Brain microvascular endothelial cell (primary cell): ENCODE measurements at regions not wholly inside any gene's neighbourhood (a gene's known extent, or its start where the extent isn't known, plus 50 kb on each side); places are given as distances from the start of the nearest gene placed in this dataset.
A peak's percentile ranks its signal among the peaks of the same experiment; 100 is the strongest.
"Not testable (repeated sequence)": the region's sequence is repeated elsewhere in the genome, so short reads cannot be mapped to it uniquely, and the experiment has no call there.

ENCODE experiments used
- DNase-seq: peaks from one replicate; pipeline ENCODE4 v3.0.0-alpha.2; 2020
- H3K27ac ChIP-seq: fragments of 250-450 bp; sonication (Bioruptor Pico); 2 replicates; pipeline ENCODE4 v1.5.1; 2020; ENCODE audit warnings: mild to moderate bottlenecking, moderate library complexity
- H3K27me3 ChIP-seq: fragments of 250-450 bp; sonication (Bioruptor Pico); replicated peaks from 2 replicates; pipeline ENCODE4 v1.5.1; 2020; ENCODE audit warnings: mild to moderate bottlenecking
- H3K36me3 ChIP-seq: fragments of 250-450 bp; sonication (Bioruptor Pico); replicated peaks from 2 replicates; pipeline ENCODE4 v1.5.1; 2020; ENCODE audit warnings: mild to moderate bottlenecking
- H3K4me3 ChIP-seq: 2 replicates; pipeline ENCODE4 v1.5.1; 2011; ENCODE audit warnings: low read depth, mild to moderate bottlenecking, control low read depth, low read length, moderate library complexity
- in situ Hi-C: cut with HindIII; loops from 2 replicates; pipeline ENCODE4 v1.10.0; 2017; ENCODE audit warnings: low sequenced_read_pairs, low pct_ligation_motif_present
- TF ChIP-seq, protein P1 (sequence below): IDR thresholded peaks from 2 replicates; pipeline ENCODE4 v1.5.1; 2011; ENCODE audit warnings: low read depth, mild to moderate bottlenecking, moderate library complexity, low read length, control low read depth, inconsistent platforms; ENCODE audit errors: missing control alignments

DNA sequence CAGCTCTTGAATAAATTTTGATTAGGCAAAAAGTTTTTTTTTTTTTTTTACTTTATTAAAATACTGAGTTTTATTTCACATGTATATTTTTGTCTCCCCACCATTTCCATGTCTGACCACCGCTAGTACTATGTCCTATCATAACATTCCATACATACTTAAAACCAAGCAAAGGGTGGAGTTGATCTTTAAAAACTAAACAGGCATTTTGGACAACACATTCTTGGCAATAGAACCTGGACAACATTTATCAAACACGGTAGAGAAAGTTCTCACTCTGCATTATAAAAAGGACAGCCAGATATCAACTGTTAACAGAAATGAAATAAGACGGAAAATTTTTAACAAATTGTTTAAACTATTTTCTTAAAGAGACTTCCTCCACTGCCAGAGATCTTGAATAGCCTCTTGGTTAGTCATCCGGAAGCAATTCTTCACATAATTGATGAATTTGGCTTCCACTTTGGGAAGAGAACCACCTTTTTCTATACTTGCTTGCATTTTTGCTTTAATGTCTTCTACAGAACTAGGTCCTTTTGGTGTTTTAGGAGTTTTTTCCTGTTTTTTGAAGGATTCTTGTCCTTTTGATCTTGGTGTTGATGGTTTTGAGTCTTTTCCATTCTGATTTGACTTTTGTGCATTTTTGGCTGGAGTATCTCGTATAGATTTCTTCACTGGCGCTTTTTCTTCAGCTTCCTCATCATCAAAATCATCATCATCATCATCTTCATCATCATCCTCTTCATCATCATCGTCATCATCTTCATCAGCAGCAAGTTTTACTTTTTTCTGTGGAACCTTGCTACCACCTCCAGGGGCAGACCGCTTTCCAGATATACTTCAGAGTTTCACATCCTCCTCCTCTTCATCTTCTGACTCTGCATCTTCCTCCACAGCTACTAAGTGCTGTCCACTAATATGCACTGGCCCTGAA lies 58.7 kb downstream of the POU5F2 start:
- peak; percentile 45 for DNase-seq
- H3K27me3 ChIP-seq, H3K4me3 ChIP-seq, H3K36me3 ChIP-seq, in situ Hi-C loops: not testable (repeated sequence)
- H3K27ac ChIP-seq: peak overlapping the region; percentile 68

DNA sequence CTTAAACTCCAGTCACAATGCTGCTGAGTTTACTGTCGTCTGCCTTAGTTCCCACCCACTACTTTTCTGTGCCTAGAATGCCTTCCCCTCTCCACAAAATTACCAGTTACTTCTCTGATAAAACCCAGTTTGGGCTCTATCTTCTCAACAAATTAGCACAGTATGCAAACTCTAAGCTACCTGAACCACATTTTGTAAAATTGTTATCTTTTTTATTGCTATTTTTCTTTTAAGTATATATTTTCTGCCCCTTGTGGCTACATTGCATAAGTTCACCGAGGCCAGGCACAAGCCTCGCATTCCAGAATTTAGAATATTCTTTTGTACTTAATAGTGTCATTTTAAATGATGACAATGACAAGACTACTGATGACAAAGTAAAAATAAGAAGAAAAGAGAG lies 60.0 kb downstream of the POU5F2 start:
- no peak for DNase-seq
- Histone ChIP-seq H3K36me3 (no peaks in the 10 kb centered on the region), H3K27ac (no peak overlapping the region), H3K4me3 (no peak overlapping the region), H3K27me3 (no peaks in the 10 kb centered on the region)
- in situ Hi-C loops: no loop called here
- TF ChIP-seq, protein P1, sequence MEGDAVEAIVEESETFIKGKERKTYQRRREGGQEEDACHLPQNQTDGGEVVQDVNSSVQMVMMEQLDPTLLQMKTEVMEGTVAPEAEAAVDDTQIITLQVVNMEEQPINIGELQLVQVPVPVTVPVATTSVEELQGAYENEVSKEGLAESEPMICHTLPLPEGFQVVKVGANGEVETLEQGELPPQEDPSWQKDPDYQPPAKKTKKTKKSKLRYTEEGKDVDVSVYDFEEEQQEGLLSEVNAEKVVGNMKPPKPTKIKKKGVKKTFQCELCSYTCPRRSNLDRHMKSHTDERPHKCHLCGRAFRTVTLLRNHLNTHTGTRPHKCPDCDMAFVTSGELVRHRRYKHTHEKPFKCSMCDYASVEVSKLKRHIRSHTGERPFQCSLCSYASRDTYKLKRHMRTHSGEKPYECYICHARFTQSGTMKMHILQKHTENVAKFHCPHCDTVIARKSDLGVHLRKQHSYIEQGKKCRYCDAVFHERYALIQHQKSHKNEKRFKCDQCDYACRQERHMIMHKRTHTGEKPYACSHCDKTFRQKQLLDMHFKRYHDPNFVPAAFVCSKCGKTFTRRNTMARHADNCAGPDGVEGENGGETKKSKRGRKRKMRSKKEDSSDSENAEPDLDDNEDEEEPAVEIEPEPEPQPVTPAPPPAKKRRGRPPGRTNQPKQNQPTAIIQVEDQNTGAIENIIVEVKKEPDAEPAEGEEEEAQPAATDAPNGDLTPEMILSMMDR: peak; percentile 72

DNA sequence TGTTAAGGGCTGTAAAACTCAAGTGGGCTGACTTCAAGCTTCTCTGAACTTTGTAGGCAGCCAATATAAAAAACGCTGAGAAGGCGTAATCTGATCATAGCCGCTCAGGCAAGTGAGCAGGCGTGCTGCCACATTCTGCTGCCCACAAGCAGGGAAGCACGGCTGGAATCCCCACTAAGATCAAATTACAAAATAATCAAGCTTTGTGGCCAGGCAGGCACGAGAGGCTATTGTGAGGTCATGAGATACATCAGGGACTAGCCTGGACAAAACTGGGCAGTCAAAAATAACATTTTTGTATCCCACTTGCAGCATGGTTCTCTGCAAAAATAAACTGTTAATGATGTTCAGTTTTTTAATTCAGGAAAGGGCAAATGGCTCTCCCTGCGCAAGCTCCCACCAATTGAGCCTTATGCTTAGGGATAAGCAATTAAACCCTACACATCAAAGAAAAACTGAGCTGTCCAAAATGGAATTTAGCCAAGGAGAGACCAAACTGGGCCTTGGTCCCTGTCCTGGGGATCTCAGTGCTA lies 64.0 kb downstream of the POU5F2 start:
- TF ChIP-seq, protein P1: no peak
- DNase-seq: peak; percentile 90
- Histone ChIP-seq H3K4me3 (no peak overlapping the region), H3K27me3 (no peaks in the 10 kb centered on the region), H3K27ac (no peak overlapping the region), H3K36me3 (no peaks in the 10 kb centered on the region)
- in situ Hi-C loops: no loop called here

DNA sequence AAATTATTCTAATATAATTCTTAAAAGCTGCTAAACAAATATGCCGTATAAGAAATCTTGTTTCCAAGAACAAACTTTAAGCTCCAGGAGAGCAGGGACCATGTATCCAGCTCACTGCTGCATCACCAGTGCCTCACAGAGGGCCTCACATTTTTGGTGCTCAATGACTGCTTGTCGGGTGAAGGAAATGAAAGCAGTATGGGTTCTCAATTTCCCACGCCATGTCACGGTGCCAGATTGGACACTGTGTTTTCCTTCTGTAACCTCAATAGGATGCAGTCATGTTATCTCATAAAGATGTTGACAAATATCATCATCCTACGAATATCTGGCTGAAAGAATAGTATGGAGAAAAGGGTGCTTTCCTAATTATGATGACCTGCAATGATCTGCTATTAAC lies 64.7 kb downstream of the POU5F2 start:
- no peak for DNase-seq
- in situ Hi-C loops: no loop called here
- TF ChIP-seq, protein P1: no peak

DNA sequence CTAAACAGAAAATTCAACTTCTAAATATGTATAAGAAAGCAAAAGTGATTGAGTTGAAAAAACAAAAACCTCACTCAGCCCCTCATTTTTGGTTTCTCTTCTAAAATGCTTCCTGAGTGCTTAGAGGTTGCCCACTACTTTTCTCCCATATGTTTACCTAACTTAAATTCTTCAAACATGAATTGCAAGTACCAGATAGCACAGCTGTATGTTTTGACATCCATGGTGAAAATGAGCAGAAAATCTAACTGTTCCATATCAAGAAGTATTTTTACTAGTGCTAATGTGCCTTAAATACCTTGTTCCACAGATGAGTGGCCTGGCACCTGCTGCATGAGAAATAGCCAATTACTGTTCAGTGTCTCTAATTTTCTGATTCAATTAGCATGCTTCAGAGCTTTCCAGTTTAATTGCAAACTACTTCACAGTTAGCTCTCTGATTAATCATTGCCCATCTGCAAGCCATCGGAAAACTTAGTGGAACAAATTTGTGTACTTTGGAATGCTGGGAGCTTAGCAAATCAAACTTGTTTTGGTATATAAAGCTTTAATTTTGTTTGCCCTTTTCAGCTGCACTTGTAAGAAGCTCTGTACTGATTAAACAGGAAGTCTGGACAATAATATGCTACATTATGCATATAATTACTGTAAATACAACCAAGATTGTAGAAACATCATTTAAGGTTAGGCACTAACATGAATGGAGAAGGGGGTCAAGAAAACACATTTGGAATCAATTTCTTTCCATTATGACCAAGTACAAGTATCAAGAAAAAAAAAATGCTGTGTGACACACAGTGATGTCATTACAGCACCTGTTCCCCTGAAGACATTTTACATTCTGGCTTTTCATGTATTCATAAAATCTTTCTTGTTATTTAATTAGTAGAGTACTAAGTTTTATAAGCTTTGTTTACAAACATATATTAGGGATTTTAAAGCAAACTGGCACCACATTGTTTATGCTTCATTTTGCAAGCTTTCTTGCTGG lies 65.6 kb downstream of the POU5F2 start:
- in situ Hi-C loops: no loop called here
- TF ChIP-seq, protein P1: no peak
- Histone ChIP-seq H3K27ac (no peak overlapping the region), H3K4me3 (no peak overlapping the region), H3K27me3 (no peaks in the 10 kb centered on the region), H3K36me3 (no peaks in the 10 kb centered on the region)
- DNase-seq: no peak

More for the DNA sequence above, 64.7 kb downstream of the POU5F2 start:
- no peaks in the 10 kb centered on the region for H3K36me3 ChIP-seq
- H3K27me3 ChIP-seq: no peaks in the 10 kb centered on the region
- H3K27ac ChIP-seq: no peak overlapping the region
- H3K4me3 ChIP-seq: no peak overlapping the region
